Urinary bladder (tissue), 3 donors: ENCODE measurements at regions not wholly inside any gene's neighbourhood (a gene's known extent, or its start where the extent isn't known, plus 50 kb on each side); places are given as distances from the start of the nearest gene placed in this dataset.
"Not testable (repeated sequence)": the region's sequence is repeated elsewhere in the genome, so short reads cannot be mapped to it uniquely, and the experiment has no call there.

Experiments used
- DNase-seq: peaks from one replicate; pipeline ENCODE4 v3.0.0-alpha.2; 2015; ENCODE audit errors: extremely low spot score
- H3K27ac ChIP-seq: one replicate; pipeline ENCODE4 v1.5.1; 2013; ENCODE audit warnings: low read depth, mild to moderate bottlenecking, moderate library complexity
- H3K36me3 ChIP-seq: one replicate; pipeline ENCODE4 v1.6.1; 2013; ENCODE audit warnings: mild to moderate bottlenecking, moderate library complexity; ENCODE audit not compliant: insufficient read depth
- H3K4me1 ChIP-seq: one replicate; pipeline ENCODE4 v1.6.1; 2013; ENCODE audit warnings: mild to moderate bottlenecking, moderate library complexity; ENCODE audit not compliant: insufficient read depth
- H3K4me3 ChIP-seq: one replicate; pipeline ENCODE4 v1.5.1; 2013; ENCODE audit warnings: low read depth, low read length
- WGBS: extraction: QIAGEN DNeasy Blood & Tissue Kit; methylation state at CpG from one replicate; pipeline ENCODE4 v1.1.7; 2013; 5-methylcytosine and 5-hydroxymethylcytosine counted together
- donor health status: healthy with polysubstance abuse.
- donor health status: healthy.

- Histone ChIP-seq H3K4me3 (no peak overlapping the region), H3K4me1 (no peaks in the 10 kb centered on the region), H3K36me3 (no peaks in the 10 kb centered on the region), H3K27ac (no peak overlapping the region)
- 90% methylated on average over 15 of the region's 15 CpGs for WGBS
- no peak for DNase-seq
These were observed 590.6 kb upstream of the PTCHD4 start for GRCh38 chr6:48701572-48701971.

- Histone ChIP-seq H3K4me1 (no peaks in the 10 kb centered on the region), H3K36me3 (no peaks in the 10 kb centered on the region), H3K27ac (no peak overlapping the region), H3K4me3 (no peak overlapping the region)
- DNase-seq, result no peak
- 83% methylated on average over 3 of the region's 3 CpGs for WGBS
These were observed 584.9 kb upstream of the PTCHD4 start for GRCh38 chr6:48695872-48696271.

GRCh38 chr6:48691420-48691819 lies 580.4 kb upstream of the PTCHD4 start:
- Histone ChIP-seq H3K4me3 (no peak overlapping the region), H3K36me3 (no peaks in the 10 kb centered on the region), H3K27ac (no peak overlapping the region), H3K4me1 (no peaks in the 10 kb centered on the region)
- 85% methylated on average over 2 of the region's 2 CpGs for WGBS
- no peak for DNase-seq

GRCh38 chr6:48689498-48689897 lies 578.5 kb upstream of the PTCHD4 start:
- H3K4me3 ChIP-seq, result no peak overlapping the region
- no peak overlapping the region for H3K27ac ChIP-seq
- DNase-seq, result no peak
- H3K4me1 ChIP-seq, result no peaks in the 10 kb centered on the region
- no peaks in the 10 kb centered on the region for H3K36me3 ChIP-seq

- Histone ChIP-seq H3K4me1 (no peaks in the 10 kb centered on the region), H3K4me3 (no peak overlapping the region), H3K36me3 (no peaks in the 10 kb centered on the region), H3K27ac (no peak overlapping the region)
- no peak for DNase-seq
- WGBS, result 77% methylated on average over 1 of the region's 1 CpG
These were observed 567.4 kb upstream of the PTCHD4 start for GRCh38 chr6:48678390-48678789.

- H3K36me3 ChIP-seq, result no peaks in the 10 kb centered on the region
- H3K27ac ChIP-seq, result no peak overlapping the region
- 47% methylated on average over 1 of the region's 1 CpG for WGBS
- H3K4me1 ChIP-seq, result no peaks in the 10 kb centered on the region
- H3K4me3 ChIP-seq, result no peak overlapping the region
- no peak for DNase-seq
These were observed 560.5 kb upstream of the PTCHD4 start for GRCh38 chr6:48671505-48671904.

- H3K27ac ChIP-seq, result no peak overlapping the region
- WGBS, result 84% methylated on average over 2 of the region's 2 CpGs
- H3K36me3 ChIP-seq, result no peaks in the 10 kb centered on the region
- DNase-seq, result no peak
- no peaks in the 10 kb centered on the region for H3K4me1 ChIP-seq
- no peak overlapping the region for H3K4me3 ChIP-seq
These were observed 559.5 kb upstream of the PTCHD4 start for GRCh38 chr6:48670546-48670945.

GRCh38 chr6:48667797-48668196 lies 556.8 kb upstream of the PTCHD4 start:
- Histone ChIP-seq H3K36me3 (no peaks in the 10 kb centered on the region), H3K27ac (no peak overlapping the region), H3K4me1 (no peaks in the 10 kb centered on the region), H3K4me3 (no peak overlapping the region)
- DNase-seq, result no peak
- WGBS, result 71% methylated on average over 2 of the region's 2 CpGs

GRCh38 chr6:48664826-48665225 lies 553.8 kb upstream of the PTCHD4 start:
- H3K36me3 ChIP-seq, result no peaks in the 10 kb centered on the region
- DNase-seq, result no peak

GRCh38 chr6:48658915-48659314 lies 547.9 kb upstream of the PTCHD4 start:
- no peak overlapping the region for H3K27ac ChIP-seq
- H3K4me1 ChIP-seq, result no peaks in the 10 kb centered on the region
- H3K4me3 ChIP-seq, result no peak overlapping the region
- WGBS, result 46% methylated on average over 2 of the region's 2 CpGs
- no peaks in the 10 kb centered on the region for H3K36me3 ChIP-seq
- DNase-seq, result no peak

More at GRCh38 chr6:48664826-48665225, 553.8 kb upstream of the PTCHD4 start:
- Histone ChIP-seq H3K4me1 (no peaks in the 10 kb centered on the region), H3K27ac (no peak overlapping the region), H3K4me3 (no peak overlapping the region)
- 56% methylated on average over 3 of the region's 3 CpGs for WGBS

GRCh38 chr6:48641544-48641943 lies 530.5 kb upstream of the PTCHD4 start:
- DNase-seq, result no peak
- Histone ChIP-seq H3K4me1 (no peaks in the 10 kb centered on the region), H3K4me3 (no peak overlapping the region), H3K36me3 (no peaks in the 10 kb centered on the region), H3K27ac (no peak overlapping the region)
- 60% methylated on average over 2 of the region's 2 CpGs for WGBS

GRCh38 chr6:48638796-48639195 lies 527.8 kb upstream of the PTCHD4 start:
- H3K4me3 ChIP-seq, DNase-seq, H3K27ac ChIP-seq, H3K4me1 ChIP-seq, H3K36me3 ChIP-seq: not testable (repeated sequence)
- WGBS, result 36% methylated on average over 1 of the region's 1 CpG

GRCh38 chr6:48630511-48630910 lies 519.5 kb upstream of the PTCHD4 start:
- DNase-seq, result no peak
- H3K27ac ChIP-seq, result no peak overlapping the region
- WGBS, result 65% methylated on average over 1 of the region's 1 CpG
- no peak overlapping the region for H3K4me3 ChIP-seq
- no peaks in the 10 kb centered on the region for H3K4me1 ChIP-seq
- H3K36me3 ChIP-seq, result no peaks in the 10 kb centered on the region

GRCh38 chr6:48628316-48628715 lies 517.3 kb upstream of the PTCHD4 start:
- Histone ChIP-seq H3K36me3 (no peaks in the 10 kb centered on the region), H3K27ac (no peak overlapping the region), H3K4me1 (no peaks in the 10 kb centered on the region), H3K4me3 (no peak overlapping the region)
- DNase-seq, result no peak
- WGBS, result 50% methylated on average over 3 of the region's 3 CpGs

- H3K36me3 ChIP-seq, result no peaks in the 10 kb centered on the region
- H3K4me3 ChIP-seq, result no peak overlapping the region
- no peaks in the 10 kb centered on the region for H3K4me1 ChIP-seq
- no peak for DNase-seq
- no peak overlapping the region for H3K27ac ChIP-seq
These were observed 515.4 kb upstream of the PTCHD4 start for GRCh38 chr6:48626421-48626820.
